DMS53 treated with DMSO at 0.1 percent for 48 hours (cell line): ENCODE measurements at regions not wholly inside any gene's neighbourhood (a gene's known extent, or its start where the extent isn't known, plus 50 kb on each side); places are given as distances from the start of the nearest gene placed in this dataset.
A peak's percentile ranks its signal among the peaks of the same experiment; 100 is the strongest.
"Not testable (repeated sequence)": the region's sequence is repeated elsewhere in the genome, so short reads cannot be mapped to it uniquely, and the experiment has no call there.

Source experiments
- DNase-seq: peaks from one replicate; lab custom pipeline; 2025; ENCODE audit not compliant: unreplicated experiment; lab: John Stamatoyannopoulos, UW

- no peak for DNase-seq
Measured at GRCh38 chr3:59237121-59237520, 187.3 kb upstream of the CFAP20DC start.

- no peak for DNase-seq
Measured at GRCh38 chr3:59235634-59236012, 185.8 kb upstream of the CFAP20DC start.

DNA sequence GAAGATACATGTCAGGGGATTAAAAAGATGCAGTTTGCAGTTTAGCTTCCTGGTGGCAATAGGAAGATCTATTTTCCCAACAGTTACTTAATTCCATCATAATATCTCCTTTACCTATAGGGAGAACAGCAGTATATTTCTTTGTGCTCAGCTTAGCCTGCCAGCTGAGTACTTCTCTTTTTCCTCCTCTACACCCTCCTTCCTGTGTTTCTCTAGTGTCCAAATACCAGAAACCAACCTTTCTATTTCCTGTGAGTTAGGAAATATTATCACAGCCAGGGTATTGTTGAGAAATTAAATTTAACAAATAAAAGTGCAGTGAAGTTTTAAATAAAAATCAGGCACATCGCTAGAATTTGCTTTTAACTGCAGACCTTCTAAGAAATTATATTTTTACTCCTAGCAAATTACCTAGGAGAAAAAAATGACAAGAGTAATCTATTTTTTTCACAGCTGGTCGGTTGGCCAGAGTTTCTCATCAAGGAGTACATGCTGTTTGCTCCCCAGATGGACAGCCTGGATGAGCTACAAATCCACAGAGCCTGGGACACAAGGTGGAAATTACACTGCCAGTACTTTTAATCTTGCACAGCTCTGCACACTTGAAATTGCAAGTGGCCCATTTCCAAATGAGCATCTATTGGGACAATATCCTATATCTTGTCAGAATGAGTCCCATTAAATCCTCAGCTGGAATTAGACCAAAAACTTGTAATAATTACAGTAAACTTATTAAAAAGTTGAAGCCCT lies 185.2 kb upstream of the CFAP20DC start:
- no peak for DNase-seq

DNA sequence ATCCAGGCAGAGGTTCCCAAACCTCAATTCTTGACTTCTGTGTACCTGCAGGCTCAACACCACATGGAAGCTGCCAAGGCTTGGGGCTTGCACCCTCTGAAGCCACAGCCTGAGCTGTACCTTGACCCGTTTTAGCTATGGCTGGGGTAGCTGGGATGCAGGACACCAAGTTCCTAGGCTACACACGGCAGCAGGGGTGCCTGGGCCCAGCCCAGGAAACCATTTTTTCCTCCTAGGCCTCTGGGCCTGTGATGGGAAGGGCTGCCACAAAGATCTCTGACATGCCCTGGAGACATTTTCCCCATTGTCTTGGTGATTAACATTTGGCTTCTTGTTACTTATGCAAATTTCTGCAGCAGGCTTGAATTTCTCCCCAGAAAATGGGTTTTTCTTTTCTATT lies 180.6 kb upstream of the CFAP20DC start:
- not testable (repeated sequence) for DNase-seq

- no peak for DNase-seq
Measured at GRCh38 chr3:59213860-59214259, 164.0 kb upstream of the CFAP20DC start.

DNA sequence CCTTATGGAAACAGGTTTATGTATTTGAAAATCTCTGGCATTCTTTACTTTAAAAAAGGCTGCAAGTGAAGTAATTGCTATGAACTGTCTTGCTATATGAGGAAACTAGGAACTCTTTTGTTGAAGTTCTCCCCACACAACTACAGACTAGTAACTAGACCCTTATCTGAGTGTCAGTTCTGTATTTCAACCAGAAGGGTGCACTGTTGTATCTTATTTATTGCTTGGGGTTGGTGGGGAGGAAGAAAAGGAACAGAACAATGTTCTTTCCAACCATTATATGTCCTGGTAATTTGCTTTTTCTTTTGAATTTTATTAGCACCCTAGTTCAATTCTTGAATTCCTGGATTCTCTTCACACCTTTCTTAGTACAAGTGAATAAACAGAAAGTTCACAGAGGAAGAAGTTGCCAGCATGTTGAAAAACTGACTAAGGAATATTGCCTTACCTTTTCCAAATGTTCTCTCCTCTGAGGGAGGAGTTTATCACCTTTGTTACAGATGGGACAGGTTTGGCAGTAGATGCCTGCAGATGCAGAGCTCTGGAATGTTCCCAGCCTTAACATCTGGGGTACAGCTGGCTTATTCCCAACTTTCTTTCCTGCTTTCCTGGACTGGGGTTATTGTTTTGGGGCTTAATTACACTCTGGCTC lies 162.4 kb upstream of the CFAP20DC start:
- DNase-seq: peak; percentile 27

DNA sequence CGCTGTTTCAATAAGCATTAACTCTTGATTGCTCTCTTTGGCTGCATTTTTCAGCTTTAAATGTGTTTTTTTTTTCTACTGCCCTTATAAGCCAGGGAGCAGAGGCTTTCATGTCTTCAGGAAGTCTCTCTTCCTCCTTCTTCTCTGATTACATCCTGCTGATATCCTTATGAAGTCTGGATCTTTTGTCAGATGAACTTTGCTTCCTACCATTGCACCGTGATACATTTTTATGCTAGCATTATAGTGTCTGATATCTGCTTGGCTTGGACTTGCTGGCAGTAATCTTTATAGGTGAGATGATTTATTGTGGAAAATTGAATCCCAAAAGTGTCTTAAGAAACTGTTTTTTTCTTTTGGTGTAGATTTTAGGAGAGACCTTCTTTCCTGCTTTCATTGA lies 160.4 kb upstream of the CFAP20DC start:
- DNase-seq: no peak

GRCh38 chr3:59192473-59192872 lies 142.6 kb upstream of the CFAP20DC start:
- no peak for DNase-seq

DNA sequence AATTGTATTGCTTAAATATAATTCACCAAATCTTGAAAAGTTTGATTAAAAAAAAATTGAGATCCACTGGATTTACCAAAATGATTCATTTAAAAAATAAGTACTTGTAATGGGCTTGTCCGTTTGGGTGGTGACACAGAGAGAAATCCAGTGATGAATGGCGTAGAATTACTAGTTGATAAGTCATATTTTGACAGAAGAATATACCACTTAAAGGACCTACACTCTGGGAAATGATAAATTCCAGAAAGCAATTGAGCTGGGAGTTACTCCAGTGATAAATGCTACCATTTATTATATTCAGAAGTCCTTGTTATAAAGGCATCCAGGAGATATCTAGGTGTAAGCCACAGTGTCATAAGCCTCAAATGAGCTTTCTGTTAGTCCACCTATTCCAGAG lies 141.8 kb upstream of the CFAP20DC start:
- DNase-seq: no peak

- no peak for DNase-seq
Measured at GRCh38 chr3:59189939-59190338, 140.1 kb upstream of the CFAP20DC start.

DNA sequence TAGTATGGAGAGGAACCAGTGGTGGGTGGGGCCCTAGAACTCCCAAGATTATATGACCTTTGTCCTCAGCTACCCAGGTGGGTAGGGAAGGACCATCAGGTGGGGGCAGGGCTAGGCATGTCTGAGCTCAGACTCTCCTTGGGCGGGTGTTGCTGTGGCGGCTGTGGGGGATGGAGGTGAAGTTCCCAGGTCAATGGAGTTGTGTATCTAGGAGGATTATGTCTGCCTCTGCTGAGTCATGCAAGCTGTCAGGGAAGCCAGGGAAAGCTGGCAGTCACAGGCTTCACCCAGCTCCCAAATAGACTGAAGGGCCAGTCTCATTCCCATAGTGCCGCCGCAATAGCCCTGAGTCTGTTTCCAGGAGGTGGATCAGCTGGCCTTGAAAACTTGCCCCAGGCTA lies 139.7 kb upstream of the CFAP20DC start:
- DNase-seq: no peak

DNA sequence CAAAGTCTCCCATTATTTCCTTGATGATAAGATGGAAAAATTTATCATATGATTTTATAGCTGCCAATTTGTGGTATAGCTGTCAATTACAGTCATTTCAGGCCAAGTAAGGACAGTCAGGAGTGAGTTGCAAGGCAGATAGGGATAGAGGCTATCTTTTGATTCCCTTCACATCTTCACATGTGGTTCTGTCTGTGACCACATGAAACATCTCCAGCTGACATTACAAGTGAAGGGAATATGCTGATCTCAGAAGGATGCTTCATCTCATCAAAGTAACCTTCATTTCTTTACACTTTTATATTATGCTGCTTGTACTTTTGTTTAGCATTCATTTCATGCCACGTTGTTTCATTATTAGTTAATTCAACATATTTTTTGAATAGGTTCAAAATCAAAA lies 136.9 kb upstream of the CFAP20DC start:
- no peak for DNase-seq

GRCh38 chr3:59185591-59186369 lies 136.0 kb upstream of the CFAP20DC start:
- DNase-seq: no peak

- DNase-seq: no peak
Measured at GRCh38 chr3:59180006-59180405, 130.2 kb upstream of the CFAP20DC start.

- DNase-seq: no peak
Measured at GRCh38 chr3:59178698-59179097, 128.9 kb upstream of the CFAP20DC start.

GRCh38 chr3:59171491-59171890 lies 121.7 kb upstream of the CFAP20DC start:
- DNase-seq: no peak

DNA sequence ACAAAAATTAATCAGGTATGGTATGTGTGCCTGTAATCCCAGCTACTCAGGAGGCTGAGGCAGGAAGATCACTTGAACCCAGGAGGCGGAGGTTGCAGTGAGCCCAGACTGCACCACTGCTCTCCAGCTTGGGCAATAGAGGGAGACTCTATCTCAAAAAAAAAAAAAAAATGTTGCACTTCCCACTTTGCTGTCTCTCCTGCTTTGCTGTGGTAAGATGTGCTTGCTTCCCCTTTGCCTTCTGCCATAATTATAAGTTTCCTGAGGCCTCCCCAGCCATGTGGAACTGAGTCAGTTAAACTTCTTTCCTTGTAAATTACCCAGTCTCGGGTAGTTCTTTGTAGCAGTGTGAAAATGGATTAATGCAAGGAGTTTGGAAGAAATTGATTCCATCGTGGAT lies 120.3 kb upstream of the CFAP20DC start:
- not testable (repeated sequence) for DNase-seq

GRCh38 chr3:59167756-59168155 lies 117.9 kb upstream of the CFAP20DC start:
- DNase-seq: no peak

- no peak for DNase-seq
Measured at GRCh38 chr3:59163953-59164352, 114.1 kb upstream of the CFAP20DC start.

DNA sequence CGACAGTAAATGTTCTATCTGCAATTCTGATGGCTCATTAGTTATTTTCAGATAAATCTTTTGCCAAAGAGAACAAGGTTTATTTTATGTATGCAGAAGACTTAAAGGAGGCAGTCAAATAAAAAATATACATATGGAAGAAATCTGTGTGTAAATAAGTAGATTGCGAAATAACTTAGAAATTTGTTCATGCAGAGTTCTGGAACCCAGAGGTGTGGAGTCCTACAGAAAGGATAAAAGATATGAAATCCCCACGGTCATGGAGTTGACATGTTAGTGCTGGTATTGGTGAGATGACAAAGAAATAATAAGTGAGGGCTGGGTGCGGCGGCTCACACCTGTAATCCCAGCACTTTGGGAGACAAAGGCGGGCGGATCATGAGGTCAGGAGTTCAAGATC lies 111.2 kb upstream of the CFAP20DC start:
- no peak for DNase-seq

GRCh38 chr3:59160133-59160746 lies 110.4 kb upstream of the CFAP20DC start:
- no peak for DNase-seq

- DNase-seq: no peak
Measured at GRCh38 chr3:59153648-59154047, 103.8 kb upstream of the CFAP20DC start.
